ENCODE measurements at regions not wholly inside any gene's neighbourhood (a gene's known extent, or its start where the extent isn't known, plus 50 kb on each side); places are given as distances from the start of the nearest gene placed in this dataset.
"Not testable (repeated sequence)": the region's sequence is repeated elsewhere in the genome, so short reads cannot be mapped to it uniquely, and the experiment has no call there.

DNA sequence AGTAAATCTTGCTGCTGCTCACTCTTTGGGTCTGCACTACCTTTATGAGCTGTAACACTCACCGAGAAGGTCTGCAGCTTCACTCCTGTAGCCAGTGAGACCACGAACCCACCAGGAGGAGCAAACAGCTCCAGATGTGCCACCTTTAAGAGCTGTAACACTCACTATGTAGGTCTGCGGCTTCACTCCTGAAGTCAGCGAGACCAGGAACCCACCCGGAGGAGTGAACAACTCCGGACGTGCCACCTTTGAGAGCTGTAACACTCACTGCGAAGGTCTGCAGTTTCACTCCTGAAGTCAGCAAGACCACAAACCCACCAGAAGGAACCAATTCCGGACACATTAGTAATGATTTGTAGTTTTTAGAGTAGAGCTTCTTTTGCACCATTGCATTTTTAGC, 481.9 kb downstream of the PCDH7 start:
- not testable (repeated sequence) for DNase-seq

DNA sequence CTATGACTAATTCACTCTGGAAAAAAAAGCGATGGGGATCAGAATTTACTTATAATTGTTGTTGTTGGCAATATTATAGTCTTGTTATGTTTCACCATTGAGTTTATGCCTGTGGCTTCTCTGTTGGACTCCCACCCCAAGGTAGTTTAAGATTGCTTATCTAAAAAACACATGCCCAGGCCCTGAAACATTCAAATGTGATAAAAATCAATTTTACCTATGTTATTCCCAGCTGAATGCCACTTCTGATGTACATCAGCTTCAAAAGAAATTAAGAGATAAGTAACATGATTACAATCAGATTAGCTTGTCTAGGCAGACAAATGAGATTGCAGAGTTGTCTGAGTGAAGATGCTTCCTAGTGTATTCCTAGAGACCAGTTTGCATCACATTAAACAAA, 484.7 kb downstream of the PCDH7 start:
- DNase-seq, result no peak

DNA sequence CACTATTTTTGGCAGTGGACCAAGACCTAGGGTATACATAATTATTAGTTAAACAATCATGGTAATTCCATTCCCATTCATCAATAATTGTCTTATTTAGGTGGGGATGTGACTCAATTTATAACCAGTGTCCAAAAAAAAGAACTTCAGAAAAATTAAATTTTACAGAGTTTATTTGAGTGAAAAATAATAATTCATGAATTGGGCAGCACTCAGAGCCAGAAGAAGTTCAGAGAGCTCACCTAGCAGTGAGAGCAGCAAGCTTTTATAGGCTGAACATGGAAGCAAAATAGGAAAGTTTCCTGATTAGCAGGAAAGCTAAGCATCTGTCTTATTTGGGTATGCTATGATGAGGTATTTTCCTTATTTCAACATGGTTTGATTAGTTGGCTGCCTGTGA, 500.8 kb downstream of the PCDH7 start:
- no peak for DNase-seq

DNA sequence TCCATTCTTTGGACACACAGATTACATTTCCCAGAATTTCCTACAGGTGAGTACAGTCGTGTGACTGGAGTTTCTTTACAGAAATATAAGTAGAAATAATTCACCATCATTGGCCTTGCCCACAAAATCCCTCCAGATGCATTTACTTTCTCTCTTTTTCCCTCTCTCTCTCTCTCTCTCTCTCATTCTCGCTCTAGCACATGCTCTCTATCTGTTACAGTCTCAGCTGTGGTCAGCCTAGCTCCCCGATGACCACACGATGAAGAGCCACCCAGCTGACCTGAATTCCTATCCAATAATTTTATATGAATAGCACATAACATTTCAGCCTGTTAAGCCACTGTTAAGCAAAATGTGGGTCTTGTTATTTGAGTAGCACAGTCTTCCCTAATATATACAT, 507.9 kb downstream of the PCDH7 start:
- no peak for DNase-seq

DNA sequence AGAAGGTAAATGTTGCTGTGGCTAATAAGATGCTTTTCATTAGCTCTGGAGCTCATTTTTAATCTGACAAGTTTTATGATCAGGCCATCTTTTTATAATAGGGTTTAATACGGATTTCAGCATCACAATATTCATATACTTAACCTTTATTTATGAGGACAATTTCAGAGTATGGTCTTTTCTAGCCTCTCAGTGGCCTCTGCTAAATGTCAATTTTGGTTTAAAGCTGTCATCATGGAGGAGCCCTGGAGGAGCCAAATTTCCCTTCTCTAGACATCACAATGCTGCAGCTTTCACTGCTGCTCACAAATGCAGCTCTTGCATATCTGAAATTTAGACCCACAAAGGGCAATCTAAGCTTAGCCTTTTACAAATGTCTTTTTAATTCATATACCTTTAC, 510.4 kb downstream of the PCDH7 start:
- no peak for DNase-seq

DNA sequence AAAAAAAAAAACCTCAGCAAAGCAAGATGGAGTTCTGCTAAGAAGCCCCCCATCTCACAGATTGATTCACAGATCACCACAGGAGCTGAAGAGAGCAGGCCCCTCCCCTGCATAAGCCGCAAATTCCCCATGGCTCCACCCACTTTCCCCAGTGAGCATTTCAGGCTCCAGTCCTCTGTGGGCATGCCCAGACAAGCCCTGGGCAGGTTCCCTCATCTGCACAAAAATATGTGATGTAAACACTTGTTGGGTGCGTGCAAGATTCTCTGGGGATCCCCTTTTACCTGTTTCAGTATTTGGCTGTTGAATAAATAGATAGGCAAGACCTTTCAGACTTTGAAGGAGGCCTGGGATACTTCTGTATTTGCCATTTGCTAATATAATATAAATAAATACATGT, 514.3 kb downstream of the PCDH7 start:
- DNase-seq, result peak; percentile 49

DNA sequence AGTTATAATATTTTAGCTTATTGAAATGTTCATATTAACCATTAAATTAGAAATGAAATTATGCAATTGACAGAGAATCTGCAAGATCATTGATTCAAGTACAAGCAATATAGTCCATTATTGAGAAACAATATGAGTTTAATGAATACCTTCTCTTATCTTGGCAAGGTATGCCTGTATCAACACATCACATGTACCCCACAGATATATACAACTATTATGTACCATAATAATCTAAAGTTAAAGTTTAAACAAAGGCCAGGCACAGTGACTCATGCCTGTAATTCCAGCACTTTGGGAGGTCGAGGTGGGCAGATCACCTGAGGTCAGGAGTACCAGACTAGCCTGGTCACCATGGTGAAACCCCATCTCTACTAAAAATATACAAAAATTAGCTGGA, 514.7 kb downstream of the PCDH7 start:
- no peak for DNase-seq

DNA sequence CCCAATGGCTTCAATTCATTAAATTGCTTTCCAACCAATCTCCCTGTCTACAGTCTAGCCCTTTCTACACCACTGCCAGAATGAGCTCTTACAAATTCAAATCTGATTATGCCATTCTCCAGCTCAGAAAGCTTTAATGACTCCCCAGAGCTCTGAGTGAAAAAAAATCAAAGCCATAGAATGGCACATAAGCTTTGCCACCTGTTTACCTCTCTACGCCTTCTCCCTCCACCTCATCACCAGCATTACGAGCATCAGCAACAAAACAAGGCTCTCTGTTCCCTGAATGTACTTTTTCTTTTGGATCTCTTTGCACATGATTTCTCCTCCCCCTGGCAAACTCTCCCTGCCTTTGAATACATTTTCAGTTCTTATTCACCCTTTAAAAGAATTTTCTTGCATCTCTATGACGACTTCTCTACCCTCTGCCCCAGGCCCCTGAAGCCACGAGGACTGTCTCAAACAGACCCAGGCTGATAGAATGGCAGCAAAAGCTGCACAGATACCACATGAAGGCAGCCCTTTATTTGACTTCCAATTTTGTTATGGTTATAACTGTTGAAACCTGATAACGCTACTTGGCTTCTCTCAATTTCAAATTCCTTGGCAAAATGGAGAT, 516.0 kb downstream of the PCDH7 start:
- DNase-seq, result no peak

DNA sequence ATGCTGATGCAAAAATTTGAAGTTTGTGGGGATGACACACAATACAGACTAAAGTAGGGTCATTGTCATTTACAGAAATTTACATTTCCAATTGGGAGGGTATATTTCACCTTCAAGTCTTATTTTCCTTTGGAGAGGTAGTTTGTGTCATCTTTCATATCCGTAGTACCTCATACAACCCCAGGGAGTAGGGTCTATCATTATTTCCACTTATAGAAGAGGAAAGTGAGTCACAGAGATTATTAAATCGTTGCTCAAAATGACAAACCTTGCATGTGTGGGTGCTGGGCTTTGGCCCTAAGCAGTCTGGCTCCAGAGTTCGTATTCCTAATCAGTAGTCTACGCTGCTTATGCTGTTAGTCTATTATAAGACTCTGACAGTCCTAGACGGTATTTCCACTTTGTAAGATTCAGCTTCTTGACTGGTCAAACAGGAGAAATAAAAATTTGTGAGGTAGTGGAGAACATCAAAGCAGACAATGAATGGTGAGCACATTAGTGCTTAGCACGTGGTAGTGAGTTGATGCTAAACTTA, 516.5 kb downstream of the PCDH7 start:
- DNase-seq, result no peak

DNA sequence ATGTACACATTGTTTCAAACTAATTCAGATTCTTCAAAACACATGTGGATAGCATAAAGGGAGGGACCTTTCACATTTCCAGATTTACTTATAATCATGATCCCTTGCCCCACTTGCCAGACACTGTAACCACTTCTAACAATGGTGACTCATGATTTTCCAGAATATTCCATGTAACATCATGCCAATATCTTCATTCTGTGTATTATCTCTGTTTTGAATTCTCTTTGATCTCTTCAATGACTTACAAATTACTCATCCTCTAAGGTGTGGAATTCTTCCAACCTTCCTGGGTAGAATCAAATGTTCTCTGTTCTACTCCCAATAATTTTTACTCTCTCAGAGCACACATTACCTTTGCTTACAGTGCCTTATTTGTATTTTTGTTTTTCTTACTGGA, 517.1 kb downstream of the PCDH7 start:
- no peak for DNase-seq

DNA sequence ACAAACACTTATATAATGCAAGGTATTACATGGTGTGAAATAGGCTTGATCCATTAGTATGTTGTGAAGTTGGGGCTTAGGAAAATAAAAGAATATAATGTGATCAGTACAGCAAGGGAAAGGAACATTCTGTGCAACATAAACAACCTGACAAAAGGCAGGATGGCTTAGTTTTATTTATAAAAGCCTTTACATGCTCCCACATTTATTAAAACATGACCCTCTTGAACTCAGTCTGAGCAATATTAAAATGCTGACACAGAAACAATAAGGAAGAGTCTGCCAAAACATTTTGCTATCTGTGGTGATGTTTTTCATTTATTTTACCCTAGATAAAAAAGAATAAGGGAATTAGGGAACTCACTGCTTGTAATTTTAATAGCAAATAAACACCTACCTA, 519.7 kb downstream of the PCDH7 start:
- DNase-seq, result no peak

DNA sequence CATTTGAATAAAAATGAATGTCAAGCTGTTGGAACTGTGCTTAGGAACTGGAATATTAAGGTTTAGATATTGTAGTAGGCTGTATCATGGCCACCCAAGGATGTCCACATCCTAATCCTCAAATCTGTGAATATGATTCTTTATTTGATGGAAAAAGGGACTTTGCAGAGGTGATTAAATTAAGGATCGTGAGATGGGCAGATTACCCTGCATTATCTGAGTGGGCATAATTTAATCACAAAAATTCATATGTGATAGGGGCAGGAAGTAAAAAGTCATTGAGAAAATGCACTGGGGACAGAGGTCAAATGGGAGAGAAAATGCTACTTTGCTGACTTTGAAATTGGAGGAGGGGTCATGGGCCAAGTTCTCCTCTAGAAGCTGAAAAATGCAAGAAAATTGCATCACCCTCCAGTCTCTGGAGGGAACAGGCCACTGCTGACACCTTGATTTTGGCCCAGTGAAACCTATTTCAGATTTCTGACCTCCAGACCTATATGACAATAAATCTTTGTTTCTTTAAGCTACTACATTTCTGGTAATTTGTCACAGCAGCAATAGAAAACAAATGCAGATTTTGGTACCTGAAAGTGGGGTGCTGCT, 521.4 kb downstream of the PCDH7 start:
- DNase-seq, result no peak

DNA sequence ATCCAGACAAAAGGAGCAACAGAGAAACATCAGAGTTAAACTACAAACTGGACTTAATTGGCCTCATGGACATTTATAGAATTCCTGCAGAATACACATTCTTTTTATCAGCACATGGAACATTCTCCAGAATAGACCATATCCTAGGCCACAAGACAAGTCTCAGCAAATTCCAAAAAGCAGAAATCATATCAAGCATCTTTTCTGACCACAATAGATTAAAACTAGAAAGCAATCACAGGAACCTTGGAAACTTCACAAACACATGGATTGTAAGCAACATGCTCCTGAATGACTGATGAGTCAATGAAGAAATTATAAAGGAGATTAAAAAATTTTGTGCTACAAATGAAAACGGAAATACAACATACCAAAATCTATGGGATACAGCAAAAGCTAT, 526.7 kb downstream of the PCDH7 start:
- no peak for DNase-seq

DNA sequence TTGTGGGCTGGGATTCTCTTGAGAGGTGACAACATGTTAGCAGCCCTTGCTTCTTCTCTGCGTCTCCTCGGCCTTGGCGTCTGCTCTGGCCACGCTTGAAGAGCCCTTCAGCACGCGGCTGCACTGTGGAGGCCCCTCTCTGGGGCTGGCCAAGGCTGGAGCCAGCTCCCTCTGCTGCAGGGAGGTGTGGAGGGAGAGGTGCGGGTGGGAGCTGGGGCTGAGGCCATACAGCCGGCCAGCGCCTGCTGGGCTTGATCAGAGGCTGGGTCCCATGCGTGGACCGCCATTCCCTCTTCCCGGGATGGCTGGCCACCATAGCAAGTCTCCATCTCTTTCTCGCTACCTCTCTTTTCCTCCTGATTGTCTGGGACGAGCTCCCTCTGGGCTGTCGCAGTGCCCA, 539.0 kb downstream of the PCDH7 start:
- DNase-seq, result no peak

DNA sequence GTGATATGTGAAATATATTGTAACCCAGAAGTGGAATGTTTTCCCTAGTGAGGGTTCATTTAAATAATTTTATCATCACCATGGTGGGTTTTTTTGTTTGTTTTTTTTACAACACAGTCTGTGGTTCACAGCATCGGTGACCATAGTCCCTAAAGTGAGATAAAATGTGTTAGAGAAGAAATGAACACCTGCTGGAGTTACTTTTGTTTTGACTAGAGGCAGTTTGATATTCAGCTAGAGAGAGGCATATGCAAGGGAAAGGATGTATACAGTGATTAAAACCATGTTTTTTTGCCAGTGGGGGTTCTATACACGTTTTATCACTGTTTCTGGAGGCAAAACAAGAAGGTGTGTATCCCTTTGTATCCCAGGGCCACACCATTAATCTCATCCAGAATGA, 541.5 kb downstream of the PCDH7 start:
- DNase-seq, result no peak

DNA sequence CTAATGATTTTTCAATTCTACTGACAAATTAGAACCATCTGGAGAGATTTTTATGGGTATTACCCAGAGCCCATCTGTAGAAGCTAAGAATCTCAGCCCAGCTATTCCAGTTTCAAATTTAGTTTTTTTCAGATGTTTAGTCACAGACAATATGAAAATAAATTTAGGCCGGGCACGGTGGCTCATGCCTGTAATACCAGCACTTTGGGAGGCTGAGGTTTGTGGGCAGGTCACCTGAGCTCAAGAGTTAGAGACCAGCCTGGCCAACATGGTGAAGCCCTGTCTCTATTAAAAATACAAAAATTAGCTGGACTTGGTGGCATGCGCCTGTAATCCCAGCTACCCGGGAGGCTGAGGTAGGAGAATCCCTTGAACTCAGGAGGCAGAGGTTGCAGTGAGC, 545.9 kb downstream of the PCDH7 start:
- DNase-seq, result not testable (repeated sequence)

DNA sequence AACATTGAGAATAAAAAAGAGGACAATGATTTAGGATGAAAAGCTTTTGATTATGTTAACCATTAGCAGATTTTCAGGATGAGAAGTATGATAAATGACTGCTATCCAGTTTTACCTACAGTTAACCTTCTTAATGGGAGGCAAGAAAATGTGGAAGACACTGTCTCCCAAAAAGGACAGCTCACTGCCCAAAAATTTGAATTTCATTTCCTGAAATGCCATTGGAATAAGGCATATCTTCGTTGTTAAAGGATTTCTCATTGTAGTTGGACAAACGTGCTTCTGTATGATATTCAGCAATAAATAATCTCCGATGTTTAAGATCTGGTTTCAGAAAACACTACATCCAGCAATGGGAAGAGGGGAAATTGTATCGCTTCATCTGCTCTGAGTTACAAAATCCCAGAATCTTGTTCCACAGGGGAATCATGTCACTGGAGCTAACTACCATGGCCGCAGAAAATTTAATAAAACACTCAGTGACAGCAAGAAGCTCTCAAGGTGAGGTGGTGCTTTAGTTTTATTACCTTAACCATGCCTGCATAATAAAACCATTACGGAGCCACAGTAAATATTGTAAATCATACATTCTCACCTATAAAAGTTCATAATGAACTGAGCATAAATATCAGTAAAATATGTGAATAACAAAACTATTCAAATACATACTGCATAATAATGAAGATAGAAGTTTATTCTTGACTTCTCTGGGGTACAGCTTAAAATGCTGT, 552.3 kb downstream of the PCDH7 start:
- no peak for DNase-seq

DNA sequence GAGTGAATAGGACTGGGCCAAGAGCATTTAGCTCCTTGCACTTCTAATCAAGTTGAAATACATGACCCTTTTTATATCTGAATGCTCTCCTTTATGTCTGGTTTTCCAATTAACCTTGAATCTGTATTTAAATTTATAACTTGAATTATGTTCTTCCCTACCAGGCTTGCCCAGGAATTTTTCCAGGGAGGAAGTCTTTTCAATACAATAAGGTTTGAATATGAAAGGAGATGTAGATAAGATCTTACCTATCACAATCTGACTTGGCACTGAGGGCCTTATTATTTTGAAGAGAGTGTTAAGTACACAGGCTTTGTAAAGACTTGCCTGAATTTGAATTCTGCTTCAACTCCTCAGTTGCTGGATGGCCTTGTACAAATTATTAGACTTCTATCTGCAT, 555.7 kb downstream of the PCDH7 start:
- DNase-seq, result no peak

DNA sequence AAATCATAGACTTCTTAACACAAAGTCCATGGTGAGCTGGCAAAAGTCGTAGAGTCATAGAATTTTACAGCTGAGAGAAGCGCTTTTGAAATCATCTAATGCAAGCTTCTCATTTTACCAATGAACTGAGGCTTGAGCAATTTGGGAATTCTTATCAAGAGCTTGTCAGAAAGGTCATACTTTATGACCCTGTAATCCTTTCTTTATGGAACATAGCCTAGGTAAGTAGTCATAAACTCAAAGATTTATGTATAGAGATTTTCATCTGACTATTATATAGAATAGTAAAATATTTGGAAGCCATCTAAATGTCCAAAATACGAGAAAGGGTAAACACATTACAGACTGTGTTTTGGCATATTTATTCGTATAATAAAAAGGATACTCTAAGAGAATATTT, 563.5 kb downstream of the PCDH7 start:
- DNase-seq, result no peak

DNA sequence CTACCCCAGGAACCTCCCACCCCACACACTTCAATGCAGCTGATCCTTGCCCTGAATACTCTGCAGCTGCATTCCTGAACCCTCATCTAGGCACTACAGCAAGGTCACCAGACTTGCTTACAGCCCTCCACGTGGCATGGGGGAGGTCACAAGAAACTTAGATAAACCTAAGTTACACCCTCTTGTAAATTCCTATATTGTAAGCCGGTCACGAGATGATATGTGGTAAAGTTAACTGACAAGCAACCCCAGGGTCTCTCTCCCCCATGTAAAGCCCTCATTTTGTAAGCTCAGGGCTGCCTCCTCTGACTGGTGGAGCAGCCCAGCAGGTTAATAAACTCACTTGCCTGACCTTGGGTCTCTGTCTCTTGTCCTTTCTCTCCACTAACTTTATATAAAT, 570.7 kb downstream of the PCDH7 start:
- no peak for DNase-seq

DNA sequence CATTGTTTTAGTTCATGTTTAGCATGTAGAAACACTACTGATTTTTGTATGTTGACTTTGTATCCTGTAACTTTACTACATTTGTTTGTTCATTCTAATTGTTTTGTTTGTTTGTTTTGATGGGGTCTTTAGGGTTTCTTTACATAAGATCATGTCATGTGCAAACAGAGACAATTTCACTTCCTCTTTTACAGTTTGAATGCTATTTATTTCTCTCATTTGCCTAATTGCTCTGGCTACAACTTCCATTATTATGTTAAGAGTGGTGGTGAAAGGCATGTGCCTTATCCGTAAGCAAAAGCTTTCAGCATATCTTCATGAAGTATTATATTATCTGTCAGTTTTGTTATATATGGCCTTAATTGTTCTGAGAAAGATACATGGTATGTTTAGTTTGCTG, 571.1 kb downstream of the PCDH7 start:
- peak; percentile 31 for DNase-seq

DNA sequence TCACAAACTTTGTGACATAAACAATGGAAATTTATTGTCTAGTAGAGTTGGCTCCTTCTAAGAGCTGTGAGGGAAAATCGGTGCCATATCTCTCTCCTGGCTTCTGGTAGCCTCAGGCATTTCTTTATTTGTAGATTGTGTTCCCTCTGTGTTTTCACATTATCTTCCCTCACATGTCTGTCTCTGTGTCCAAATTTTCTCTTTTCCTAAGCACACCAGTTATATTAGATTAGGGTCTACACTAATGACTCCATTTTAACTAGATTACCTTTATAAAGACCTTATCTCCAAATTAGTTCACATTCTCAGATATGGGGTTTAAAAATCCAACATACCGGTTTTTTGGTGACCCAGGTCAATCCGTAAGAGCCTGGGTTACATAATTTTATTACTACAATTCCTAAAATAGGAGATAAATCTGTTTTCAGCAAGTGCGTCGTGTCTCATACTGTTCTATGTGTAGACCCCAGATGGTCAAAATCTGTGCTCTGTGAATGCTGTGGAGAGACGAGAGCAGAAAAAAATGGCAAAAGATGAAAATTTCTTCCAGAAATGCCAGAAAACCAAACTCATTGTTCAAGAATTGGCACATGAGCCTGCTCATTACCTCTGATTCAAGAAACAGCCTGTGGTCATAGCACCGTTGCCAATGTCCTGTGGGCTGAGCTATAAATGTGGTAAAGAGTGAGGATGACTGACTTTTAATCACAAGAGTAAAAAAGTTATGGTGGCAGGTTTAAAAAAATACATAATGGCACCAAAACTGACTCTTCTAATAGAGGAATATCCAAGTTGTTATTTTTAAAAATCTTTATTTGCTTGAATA, 574.7 kb downstream of the PCDH7 start:
- DNase-seq, result no peak

DNA sequence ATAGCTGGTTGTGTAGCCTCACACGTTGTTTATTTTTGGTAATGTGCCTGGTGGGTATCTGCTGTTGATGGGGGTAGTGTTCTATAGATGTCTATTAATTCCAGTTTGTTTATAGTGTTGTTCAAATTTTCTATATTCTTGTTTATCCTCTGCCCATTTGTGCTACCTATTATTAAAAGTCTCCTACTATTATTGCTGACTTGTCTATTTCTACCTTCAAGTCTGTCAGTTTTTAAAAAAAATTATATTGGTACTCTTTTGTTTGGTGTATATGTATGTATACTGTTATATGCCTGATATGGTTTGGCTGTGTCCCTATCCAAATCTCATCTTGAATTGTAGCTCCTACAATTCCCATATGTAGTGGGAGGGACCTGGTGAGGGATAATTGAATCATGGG, 578.6 kb downstream of the PCDH7 start:
- DNase-seq, result no peak

DNA sequence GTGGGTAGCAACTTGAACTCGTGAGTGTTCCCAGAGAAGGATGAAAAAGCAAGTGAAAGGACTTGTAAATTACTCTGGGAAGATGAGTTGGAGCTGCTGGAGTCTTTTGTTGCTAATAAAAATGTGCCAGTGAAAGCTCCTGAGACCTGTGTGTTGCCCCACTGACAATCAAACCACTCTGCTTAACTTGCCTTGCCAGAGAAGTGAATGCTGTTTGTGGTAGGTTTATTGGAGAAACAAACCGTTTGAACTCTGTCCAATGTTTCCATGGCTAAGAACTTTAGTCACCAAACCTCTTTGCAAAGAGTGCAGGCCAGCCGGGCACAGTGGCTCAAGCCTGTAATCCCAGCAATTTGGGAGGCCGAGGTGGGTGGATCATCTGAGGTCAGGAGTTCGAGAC, 586.9 kb downstream of the PCDH7 start:
- DNase-seq, result no peak

All from DMS53 (cell line).